ENCODE measurements at regions not wholly inside any gene's neighbourhood (a gene's known extent, or its start where the extent isn't known, plus 50 kb on each side); places are given as distances from the start of the nearest gene placed in this dataset.

DNA sequence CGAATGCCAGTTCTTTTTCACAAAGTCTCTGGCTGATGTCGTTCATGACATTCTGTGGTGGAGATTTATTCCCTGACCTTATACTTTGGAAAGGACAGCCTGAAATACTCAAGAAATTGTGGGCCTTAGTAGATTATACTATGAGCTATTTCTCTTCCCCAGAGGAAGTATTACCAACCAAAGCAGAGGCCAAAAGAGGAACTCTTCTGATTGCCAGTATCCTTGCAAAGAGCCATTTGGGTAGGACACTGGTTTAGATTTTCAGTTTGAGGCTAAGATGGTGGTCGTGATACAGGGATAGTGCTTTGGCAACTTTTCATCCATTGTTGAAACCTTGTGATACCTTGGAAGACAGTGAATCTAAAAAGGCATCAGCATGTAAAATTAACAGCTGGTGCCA lies 327.3 kb downstream of the HACE1 start:
- intact Hi-C loops (cut with DNase I) = no loop called here
- TF ChIP-seq CTCF (IDR thresholded peaks at IDR 0.05; ENCODE audit: borderline replicate concordance, extremely low read depth, insufficient read depth) = no peak
- Histone ChIP-seq H3K9ac (ENCODE audit: low read length in 3 of 3) (no peak overlapping the region), H3K4me1 (ENCODE audit: control insufficient read depth in 2 of 3, insufficient read depth in 2 of 3, low read depth in 1 of 3, low read length in 3 of 3) (no peaks in the 10 kb centered on the region), H3K4me3 (ENCODE audit: low read length in 3 of 3) (no peak overlapping the region), H3K27ac (ENCODE audit: low read depth in 2 of 2, low read length in 2 of 2) (no peak overlapping the region), H3K36me3 (ENCODE audit: control insufficient read depth in 2 of 3, insufficient read depth in 3 of 3, low read length in 3 of 3) (no peaks in the 10 kb centered on the region), H3K9me3 (ENCODE audit: control insufficient read depth in 2 of 3, insufficient read depth in 1 of 3, low read length in 3 of 3) (no peaks in the 10 kb centered on the region), H3K27me3 (ENCODE audit: control insufficient read depth, insufficient read depth, low read length) (no peaks in the 10 kb centered on the region)
- FAIRE-seq = no peak
- no peak for DNase-seq

DNA sequence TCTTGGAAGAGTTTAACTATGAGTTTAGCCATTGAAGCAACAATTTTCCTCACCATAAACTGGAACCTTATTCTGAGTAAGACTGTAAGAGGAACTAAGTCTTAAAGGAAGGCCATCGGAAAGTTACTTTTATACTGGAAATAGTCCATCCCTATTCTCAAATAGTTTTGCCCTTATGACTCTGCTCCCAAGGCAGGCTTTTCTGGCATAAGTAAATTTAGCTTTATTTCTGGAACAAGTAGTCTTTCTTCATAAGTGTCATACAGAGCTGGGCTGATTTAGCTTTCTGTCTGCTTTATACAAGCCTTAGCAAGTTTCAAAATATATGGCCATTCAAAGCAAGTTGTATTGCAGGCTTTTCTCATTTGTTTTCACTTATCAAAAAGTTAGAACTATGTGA lies 328.1 kb downstream of the HACE1 start:
- Histone ChIP-seq H3K27ac (ENCODE audit: low read depth in 2 of 2, low read length in 2 of 2) (no peak overlapping the region), H3K4me1 (ENCODE audit: control insufficient read depth in 2 of 3, insufficient read depth in 2 of 3, low read depth in 1 of 3, low read length in 3 of 3) (no peaks in the 10 kb centered on the region), H3K27me3 (ENCODE audit: control insufficient read depth, insufficient read depth, low read length) (no peaks in the 10 kb centered on the region), H3K9ac (ENCODE audit: low read length in 3 of 3) (no peak overlapping the region), H3K4me3 (ENCODE audit: low read length in 3 of 3) (no peak overlapping the region), H3K36me3 (ENCODE audit: control insufficient read depth in 2 of 3, insufficient read depth in 3 of 3, low read length in 3 of 3) (no peaks in the 10 kb centered on the region), H3K9me3 (ENCODE audit: control insufficient read depth in 2 of 3, insufficient read depth in 1 of 3, low read length in 3 of 3) (no peaks in the 10 kb centered on the region)
- no peak for DNase-seq
- no peak for TF ChIP-seq CTCF (IDR thresholded peaks at IDR 0.05; ENCODE audit: borderline replicate concordance, extremely low read depth, insufficient read depth)
- intact Hi-C loops (cut with DNase I) = no loop called here
- no peak for FAIRE-seq

DNA sequence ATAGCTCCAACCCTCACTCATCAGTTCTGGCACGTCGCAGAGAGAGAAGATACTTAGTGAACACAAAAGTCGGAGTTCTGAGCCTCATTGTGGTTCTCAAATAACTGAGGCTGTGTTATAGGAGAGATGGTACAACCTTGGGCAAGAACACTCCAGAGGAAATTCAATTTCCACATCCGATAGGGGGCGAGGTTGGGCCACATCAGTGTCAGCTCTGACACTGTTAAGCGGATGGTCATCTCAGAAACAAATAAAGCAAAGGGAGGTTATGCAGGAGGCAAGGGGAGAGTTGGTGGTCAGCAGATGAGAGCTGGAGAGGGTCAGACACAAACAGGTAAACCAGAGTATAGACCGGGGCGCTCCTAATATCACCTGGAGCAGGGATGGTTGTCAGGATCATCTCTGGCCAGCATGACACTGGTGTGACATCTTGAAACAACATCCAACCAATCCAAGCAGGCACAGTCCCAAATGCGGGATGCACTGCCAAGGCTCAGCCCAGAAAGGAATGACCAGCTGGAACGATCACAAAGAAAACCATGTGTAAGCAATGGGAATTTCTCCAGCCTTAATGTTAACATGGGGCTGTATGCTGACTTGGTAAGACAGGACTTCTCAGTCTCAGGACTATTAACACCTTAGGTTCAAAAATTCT lies 331.8 kb downstream of the HACE1 start:
- H3K36me3 ChIP-seq (ENCODE audit: control insufficient read depth in 2 of 3, insufficient read depth in 3 of 3, low read length in 3 of 3) = no peaks in the 10 kb centered on the region
- H3K4me1 ChIP-seq (ENCODE audit: control insufficient read depth in 2 of 3, insufficient read depth in 2 of 3, low read depth in 1 of 3, low read length in 3 of 3) = peaks cover 0 to 2% (median 0%) of the 10 kb centered on the region in 3 donors
- H3K27ac ChIP-seq (ENCODE audit: low read depth in 2 of 2, low read length in 2 of 2) = no peak overlapping the region
- H3K9ac ChIP-seq (ENCODE audit: low read length in 3 of 3) = no peak overlapping the region
- no peaks in the 10 kb centered on the region for H3K9me3 ChIP-seq (ENCODE audit: control insufficient read depth in 2 of 3, insufficient read depth in 1 of 3, low read length in 3 of 3)
- no peak for TF ChIP-seq CTCF (IDR thresholded peaks at IDR 0.05; ENCODE audit: borderline replicate concordance, extremely low read depth, insufficient read depth)
- no peak overlapping the region for H3K4me3 ChIP-seq (ENCODE audit: low read length in 3 of 3)
- H3K27me3 ChIP-seq (ENCODE audit: control insufficient read depth, insufficient read depth, low read length) = no peaks in the 10 kb centered on the region
- DNase-seq = peak in 1 of 5 donors; percentile 38
- intact Hi-C loops (cut with DNase I) = no loop called here
- no peak for FAIRE-seq

GRCh38 chr6:104527311-104527710 lies 332.4 kb downstream of the HACE1 start:
- H3K27me3 ChIP-seq (ENCODE audit: control insufficient read depth, insufficient read depth, low read length) = no peaks in the 10 kb centered on the region
- FAIRE-seq (no peak), DNase-seq (no peak)
- H3K9me3 ChIP-seq (ENCODE audit: control insufficient read depth in 2 of 3, insufficient read depth in 1 of 3, low read length in 3 of 3) = no peaks in the 10 kb centered on the region
- TF ChIP-seq CTCF (IDR thresholded peaks at IDR 0.05; ENCODE audit: borderline replicate concordance, extremely low read depth, insufficient read depth) = no peak
- no peak overlapping the region for H3K9ac ChIP-seq (ENCODE audit: low read length in 3 of 3)
- intact Hi-C loops (cut with DNase I) = no loop called here
- no peaks in the 10 kb centered on the region for H3K36me3 ChIP-seq (ENCODE audit: control insufficient read depth in 2 of 3, insufficient read depth in 3 of 3, low read length in 3 of 3)
- H3K4me3 ChIP-seq (ENCODE audit: low read length in 3 of 3) = no peak overlapping the region
- no peak overlapping the region for H3K27ac ChIP-seq (ENCODE audit: low read depth in 2 of 2, low read length in 2 of 2)
- peaks cover 0 to 2% (median 0%) of the 10 kb centered on the region in 3 donors for H3K4me1 ChIP-seq (ENCODE audit: control insufficient read depth in 2 of 3, insufficient read depth in 2 of 3, low read depth in 1 of 3, low read length in 3 of 3)
